ENCODE measurements at regions not wholly inside any gene's neighbourhood (a gene's known extent, or its start where the extent isn't known, plus 50 kb on each side); places are given as distances from the start of the nearest gene placed in this dataset.

- Histone ChIP-seq H2AFZ (ENCODE audit: low read depth, low read length) (no peak overlapping the region), H3K4me3 (ENCODE audit: low read length) (no peak overlapping the region), H3K4me2 (ENCODE audit: low read length) (no peak overlapping the region), H3K27ac (ENCODE audit: low read length) (no peak overlapping the region), H3K9me3 (ENCODE audit: low read length) (no peaks in the 10 kb centered on the region), H3K79me2 (replicated peaks; ENCODE audit: insufficient read depth, low read length) (no peaks in the 10 kb centered on the region), H3K27me3 (ENCODE audit: insufficient read depth, low read depth, low read length) (no peaks in the 10 kb centered on the region), H3K36me3 (ENCODE audit: insufficient read depth, low read length) (no peaks in the 10 kb centered on the region), H4K20me1 (ENCODE audit: insufficient read depth) (no peaks in the 10 kb centered on the region), H3K9ac (ENCODE audit: low read length) (no peak overlapping the region), H3F3A (ENCODE audit: insufficient read depth, low read length, poor library complexity, severe bottlenecking) (no peaks in the 10 kb centered on the region), H3K9me2 (ENCODE audit: insufficient read depth, low read length) (no peaks in the 10 kb centered on the region)
- TF ChIP-seq REST (IDR thresholded peaks at IDR 0.05; ENCODE audit: borderline replicate concordance): no peak
- TF ChIP-seq EZH2 (IDR thresholded peaks at IDR 0.05; ENCODE audit: borderline replicate concordance, insufficient read depth, low read length, poor library complexity, severe bottlenecking): no peak
- no peak for TF ChIP-seq MXI1 (conservative IDR thresholded peaks at IDR 0.05; ENCODE audit: poor library complexity, severe bottlenecking)
- no peak for TF ChIP-seq CTCF (IDR thresholded peaks at IDR 0.05; ENCODE audit: poor library complexity, severe bottlenecking)
- TF ChIP-seq RAD21 (conservative IDR thresholded peaks at IDR 0.05): no peak
- TF ChIP-seq TAF1 (IDR thresholded peaks at IDR 0.05; ENCODE audit: low read depth): no peak
- no peak for TF ChIP-seq SMC3 (conservative IDR thresholded peaks at IDR 0.05; ENCODE audit: poor library complexity)
- TF ChIP-seq POLR2AphosphoS5 (IDR thresholded peaks at IDR 0.05): no peak
- no peak for TF ChIP-seq EP300 (conservative IDR thresholded peaks at IDR 0.05; ENCODE audit: poor library complexity, severe bottlenecking)
Measured at GRCh38 chr2:234768608-234769196, 183.1 kb upstream of the SH3BP4 start.

- H3K4me3 ChIP-seq (ENCODE audit: low read length): no peak overlapping the region
- H3K9me3 ChIP-seq (ENCODE audit: low read length): no peaks in the 10 kb centered on the region
- H2AFZ ChIP-seq (ENCODE audit: low read depth, low read length): no peak overlapping the region
- H3K4me2 ChIP-seq (ENCODE audit: low read length): no peak overlapping the region
- H3K9ac ChIP-seq (ENCODE audit: low read length): no peak overlapping the region
- no peaks in the 10 kb centered on the region for H3K79me2 ChIP-seq (replicated peaks; ENCODE audit: insufficient read depth, low read length)
- H3K27ac ChIP-seq (ENCODE audit: low read length): no peak overlapping the region
- H3K9me2 ChIP-seq (ENCODE audit: insufficient read depth, low read length): no peaks in the 10 kb centered on the region
- H4K20me1 ChIP-seq (ENCODE audit: insufficient read depth): no peaks in the 10 kb centered on the region
- H3K27me3 ChIP-seq (ENCODE audit: insufficient read depth, low read depth, low read length): no peaks in the 10 kb centered on the region
- no peaks in the 10 kb centered on the region for H3F3A ChIP-seq (ENCODE audit: insufficient read depth, low read length, poor library complexity, severe bottlenecking)
- TF ChIP-seq RAD21 (conservative IDR thresholded peaks at IDR 0.05): no peak
- TF ChIP-seq CTCF (IDR thresholded peaks at IDR 0.05; ENCODE audit: poor library complexity, severe bottlenecking): no peak
- TF ChIP-seq EZH2 (IDR thresholded peaks at IDR 0.05; ENCODE audit: borderline replicate concordance, insufficient read depth, low read length, poor library complexity, severe bottlenecking): no peak
- TF ChIP-seq SMC3 (conservative IDR thresholded peaks at IDR 0.05; ENCODE audit: poor library complexity): no peak
- TF ChIP-seq MXI1 (conservative IDR thresholded peaks at IDR 0.05; ENCODE audit: poor library complexity, severe bottlenecking): no peak
- no peak for TF ChIP-seq POLR2AphosphoS5 (IDR thresholded peaks at IDR 0.05)
- no peak for TF ChIP-seq EP300 (conservative IDR thresholded peaks at IDR 0.05; ENCODE audit: poor library complexity, severe bottlenecking)
- TF ChIP-seq TAF1 (IDR thresholded peaks at IDR 0.05; ENCODE audit: low read depth): no peak
- no peak for TF ChIP-seq REST (IDR thresholded peaks at IDR 0.05; ENCODE audit: borderline replicate concordance)
- no peaks in the 10 kb centered on the region for H3K36me3 ChIP-seq (ENCODE audit: insufficient read depth, low read length)
Measured at GRCh38 chr2:234765279-234765678, 186.5 kb upstream of the SH3BP4 start.
